Uterus (tissue), 2 donors: ENCODE measurements at regions not wholly inside any gene's neighbourhood (a gene's known extent, or its start where the extent isn't known, plus 50 kb on each side); places are given as distances from the start of the nearest gene placed in this dataset.

Experiments used
- POLR2A ChIP-seq, 2 donors: fragments of 450-650 bp; IDR thresholded peaks; one replicate each; pipeline ENCODE4 v1.6.1; 2016; ENCODE audit warnings: antibody characterized with exemption in 2 of 2, mild to moderate bottlenecking in 1 of 2, moderate library complexity in 1 of 2
- TF ChIP-seq, protein P1 (sequence below), 4 experiments: fragments of 200-600 bp in 2 of 4; fragments of 450-650 bp in 2 of 4; sonication (generic) in 2 of 4; IDR thresholded peaks; one replicate each; pipeline ENCODE4 v1.5.1; 2016 to 2019; ENCODE audit warnings: antibody characterized with exemption in 4 of 4, mild to moderate bottlenecking in 2 of 4, moderate library complexity in 1 of 4

DNA sequence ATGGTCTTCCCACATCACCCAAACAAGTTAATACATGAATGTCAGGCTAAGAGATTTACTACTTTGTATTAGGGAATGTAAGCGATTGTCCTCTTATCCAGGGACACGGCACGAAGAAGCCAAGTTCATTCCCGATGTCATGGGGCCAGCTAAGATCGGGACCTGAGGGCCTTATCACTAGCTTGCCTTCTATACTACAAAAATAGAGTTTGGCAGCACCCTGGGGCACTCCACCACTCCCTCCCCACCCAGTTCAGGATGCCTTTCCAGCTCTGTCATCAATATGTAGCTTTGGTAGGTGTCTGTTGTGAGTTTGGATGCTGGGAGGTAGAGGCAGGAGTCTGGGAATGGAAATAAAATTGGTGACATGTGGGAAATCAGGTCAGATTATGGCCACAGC, 197.5 kb downstream of the ATG4C start:
- TF ChIP-seq, protein P1, sequence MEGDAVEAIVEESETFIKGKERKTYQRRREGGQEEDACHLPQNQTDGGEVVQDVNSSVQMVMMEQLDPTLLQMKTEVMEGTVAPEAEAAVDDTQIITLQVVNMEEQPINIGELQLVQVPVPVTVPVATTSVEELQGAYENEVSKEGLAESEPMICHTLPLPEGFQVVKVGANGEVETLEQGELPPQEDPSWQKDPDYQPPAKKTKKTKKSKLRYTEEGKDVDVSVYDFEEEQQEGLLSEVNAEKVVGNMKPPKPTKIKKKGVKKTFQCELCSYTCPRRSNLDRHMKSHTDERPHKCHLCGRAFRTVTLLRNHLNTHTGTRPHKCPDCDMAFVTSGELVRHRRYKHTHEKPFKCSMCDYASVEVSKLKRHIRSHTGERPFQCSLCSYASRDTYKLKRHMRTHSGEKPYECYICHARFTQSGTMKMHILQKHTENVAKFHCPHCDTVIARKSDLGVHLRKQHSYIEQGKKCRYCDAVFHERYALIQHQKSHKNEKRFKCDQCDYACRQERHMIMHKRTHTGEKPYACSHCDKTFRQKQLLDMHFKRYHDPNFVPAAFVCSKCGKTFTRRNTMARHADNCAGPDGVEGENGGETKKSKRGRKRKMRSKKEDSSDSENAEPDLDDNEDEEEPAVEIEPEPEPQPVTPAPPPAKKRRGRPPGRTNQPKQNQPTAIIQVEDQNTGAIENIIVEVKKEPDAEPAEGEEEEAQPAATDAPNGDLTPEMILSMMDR (IDR thresholded peaks at IDR 0.05): no peak
- no peak for TF ChIP-seq POLR2A (IDR thresholded peaks at IDR 0.05)
